ENCODE measurements at regions not wholly inside any gene's neighbourhood (a gene's known extent, or its start where the extent isn't known, plus 50 kb on each side); places are given as distances from the start of the nearest gene placed in this dataset.

GRCh38 chr7:68166525-68166924, 1169.9 kb downstream of the TYW1 start:
- intact Hi-C loops (cut with DNase I), result no loop called here
- 32 to 45% (median 38%) methylated on average over 3 of the region's 3 CpGs for WGBS, 3 donors
- no peak overlapping the region for H3K27ac ChIP-seq
- no peaks in the 10 kb centered on the region for H3K9me3 ChIP-seq
- no peaks in the 10 kb centered on the region for H3K36me3 ChIP-seq
- H3K4me3 ChIP-seq, result no peak overlapping the region
- no peak for DNase-seq
- no peaks in the 10 kb centered on the region for H3K4me1 ChIP-seq (ENCODE audit: insufficient read depth)
- TF ChIP-seq CTCF (IDR thresholded peaks at IDR 0.05) (no peak), EP300 (IDR thresholded peaks at IDR 0.05) (no peak), POLR2A (IDR thresholded peaks at IDR 0.05) (no peak)
- H3K27me3 ChIP-seq, result no peaks in the 10 kb centered on the region

GRCh38 chr7:68173513-68173912, 1176.9 kb downstream of the TYW1 start:
- peaks cover 2% of the 10 kb centered on the region for H3K4me1 ChIP-seq (ENCODE audit: insufficient read depth)
- H3K27me3 ChIP-seq, result no peaks in the 10 kb centered on the region
- WGBS, 3 donors, result 79 to 84% (median 82%) methylated on average over 7 of the region's 7 CpGs
- no peak overlapping the region for H3K27ac ChIP-seq
- no peaks in the 10 kb centered on the region for H3K36me3 ChIP-seq
- intact Hi-C loops (cut with DNase I), result loop anchor here in 1 of 4 donors (10.0 kb wide), 1 partner anchor 1599 kb away; no protein-coding TSS in a partner anchor
- no peak for DNase-seq
- H3K9me3 ChIP-seq, result no peaks in the 10 kb centered on the region
- no peak overlapping the region for H3K4me3 ChIP-seq
- TF ChIP-seq EP300 (IDR thresholded peaks at IDR 0.05), result no peak

GRCh38 chr7:68176974-68177373, 1180.3 kb downstream of the TYW1 start:
- 6 to 31% (median 24%) methylated on average over 9 of the region's 9 CpGs for WGBS, 3 donors
- H3K36me3 ChIP-seq, result no peaks in the 10 kb centered on the region
- no peak overlapping the region for H3K4me3 ChIP-seq
- no peak for TF ChIP-seq EP300 (IDR thresholded peaks at IDR 0.05)
- TF ChIP-seq CTCF (IDR thresholded peaks at IDR 0.05), result peak in 2 of 3 donors; percentile 19 to 31
- peaks cover 2% of the 10 kb centered on the region for H3K4me1 ChIP-seq (ENCODE audit: insufficient read depth)
- H3K9me3 ChIP-seq, result no peaks in the 10 kb centered on the region
- intact Hi-C loops (cut with DNase I), result loop anchor here in 1 of 4 donors (10.0 kb wide), 1 partner anchor 1602 kb away; no protein-coding TSS in a partner anchor
- no peaks in the 10 kb centered on the region for H3K27me3 ChIP-seq
- DNase-seq, result peak in 4 of 5 donors; percentile 13 to 25 (median 20)
- no peak overlapping the region for H3K27ac ChIP-seq

GRCh38 chr7:68180761-68181160, 1184.1 kb downstream of the TYW1 start:
- Histone ChIP-seq H3K4me3 (no peak overlapping the region), H3K9me3 (no peaks in the 10 kb centered on the region), H3K27me3 (no peaks in the 10 kb centered on the region), H3K27ac (no peak overlapping the region), H3K4me1 (ENCODE audit: insufficient read depth) (peaks cover 2% of the 10 kb centered on the region), H3K36me3 (no peaks in the 10 kb centered on the region)
- no peak for DNase-seq
- 53 to 57% (median 53%) methylated on average over 5 of the region's 5 CpGs for WGBS, 3 donors
- intact Hi-C loops (cut with DNase I), result no loop called here
- TF ChIP-seq POLR2A (IDR thresholded peaks at IDR 0.05) (no peak), CTCF (IDR thresholded peaks at IDR 0.05) (no peak), EP300 (IDR thresholded peaks at IDR 0.05) (no peak)

GRCh38 chr7:68183176-68183575, 1186.5 kb downstream of the TYW1 start:
- no peak for DNase-seq
- Histone ChIP-seq H3K36me3 (no peaks in the 10 kb centered on the region), H3K9me3 (no peaks in the 10 kb centered on the region), H3K27ac (no peak overlapping the region), H3K4me3 (no peak overlapping the region), H3K4me1 (ENCODE audit: insufficient read depth) (no peaks in the 10 kb centered on the region), H3K27me3 (no peaks in the 10 kb centered on the region)
- 91 to 93% (median 92%) methylated on average over 6 of the region's 6 CpGs for WGBS, 3 donors
- TF ChIP-seq EP300 (IDR thresholded peaks at IDR 0.05) (no peak), CTCF (IDR thresholded peaks at IDR 0.05) (no peak), POLR2A (IDR thresholded peaks at IDR 0.05) (no peak)
- intact Hi-C loops (cut with DNase I), result no loop called here

Data from ovary (tissue), 7 donors.